CD4-positive, alpha-beta T cell (primary cell): ENCODE measurements at regions not wholly inside any gene's neighbourhood (a gene's known extent, or its start where the extent isn't known, plus 50 kb on each side); places are given as distances from the start of the nearest gene placed in this dataset.

Experiments
- ATAC-seq: fragments of 200-7000 bp; cut with Tn5 transposase; one replicate; pipeline ENCODE4 v1.10.0; 2022; ENCODE audit warnings: mild to moderate bottlenecking; ENCODE audit not compliant: poor library complexity
- CTCF ChIA-PET: fragments of 350-600 bp; sonication (Branson Sonifier 250); formaldehyde crosslinking; loops from one replicate; lab custom pipeline; 2021; ENCODE audit warnings: antibody characterized with exemption, inconsistent platforms; lab: Charles Lee
- POLR2A ChIA-PET: fragments of 350-600 bp; sonication (Branson Sonifier 250); formaldehyde crosslinking; loops from one replicate; lab custom pipeline; 2021; ENCODE audit warnings: antibody characterized with exemption, inconsistent platforms; lab: Charles Lee
- DNase-seq, 14 experiments: peaks; one replicate each; pipeline ENCODE4 v3.0.0-alpha.2; 2013 to 2020; ENCODE audit warnings: mixed read lengths in 2 of 14
- H3K27ac ChIP-seq, 2 donors: one replicate each; pipeline versions ENCODE4 v1.5.1 to v1.7.0; 2013; ENCODE audit warnings: low read length in 2 of 2, low read depth in 1 of 2, mild to moderate bottlenecking in 1 of 2
- H3K27me3 ChIP-seq, 2 experiments: 1 replicate in 1 of 2; 2 replicates in 1 of 2; pipeline versions ENCODE4 v1.6.1 to v1.7.0; 2013; ENCODE audit warnings: low read length in 2 of 2, control low read depth in 1 of 2, mild to moderate bottlenecking in 1 of 2, moderate library complexity in 1 of 2; ENCODE audit not compliant: insufficient read depth in 2 of 2, control insufficient read depth in 1 of 2
- H3K36me3 ChIP-seq: one replicate; pipeline ENCODE4 v1.6.1; 2013; ENCODE audit warnings: low read length, control low read depth; ENCODE audit not compliant: insufficient read depth
- H3K4me1 ChIP-seq: one replicate; pipeline ENCODE4 v1.6.1; 2013; ENCODE audit warnings: low read length, control low read depth; ENCODE audit not compliant: insufficient read depth
- H3K4me3 ChIP-seq: one replicate; pipeline ENCODE4 v1.5.1; 2013; ENCODE audit warnings: mild to moderate bottlenecking, low read length, moderate library complexity
- H3K9me3 ChIP-seq, 2 experiments: 1 replicate in 1 of 2; 2 replicates in 1 of 2; pipeline versions ENCODE4 v1.6.1 to v1.7.0; 2013; ENCODE audit warnings: low read length in 2 of 2, mild to moderate bottlenecking in 2 of 2, control low read depth in 1 of 2, moderate library complexity in 1 of 2; ENCODE audit not compliant: control insufficient read depth in 1 of 2, insufficient read depth in 1 of 2
- H3K27ac Mint-ChIP-seq: one replicate; pipeline ENCODE4 v1.8.0; 2020; ENCODE audit warnings: mixed read lengths
- H3K27me3 Mint-ChIP-seq: one replicate; pipeline ENCODE4 v1.8.0; 2021; ENCODE audit warnings: mixed read lengths
- H3K36me3 Mint-ChIP-seq: one replicate; pipeline ENCODE4 v1.8.0; 2021; ENCODE audit warnings: low read depth, mixed read lengths
- H3K4me1 Mint-ChIP-seq: one replicate; pipeline ENCODE4 v1.8.0; 2021; ENCODE audit warnings: low read depth, mixed read lengths
- H3K4me3 Mint-ChIP-seq: one replicate; pipeline ENCODE4 v1.8.0; 2020; ENCODE audit warnings: mild to moderate bottlenecking, mixed read lengths
- H3K9me3 Mint-ChIP-seq: one replicate; pipeline ENCODE4 v1.8.0; 2020; ENCODE audit warnings: mixed read lengths
- intact Hi-C, 2 experiments: fragments of 100-400 bp; cut with DNase I in 1 of 2; cut with micrococcal nuclease in 1 of 2; formaldehyde crosslinking; loops; one replicate each; pipeline versions ENCODE4 v1.15.1 to v1.9.0; 2023 to 2025; cut with DNase I, micrococcal nuclease
- TF ChIP-seq, protein P1 (sequence below): fragments of 200-600 bp; IDR thresholded peaks from one replicate; pipeline ENCODE4 v1.8.0; 2022; ENCODE audit warnings: antibody characterized with exemption, mild to moderate bottlenecking

DNA sequence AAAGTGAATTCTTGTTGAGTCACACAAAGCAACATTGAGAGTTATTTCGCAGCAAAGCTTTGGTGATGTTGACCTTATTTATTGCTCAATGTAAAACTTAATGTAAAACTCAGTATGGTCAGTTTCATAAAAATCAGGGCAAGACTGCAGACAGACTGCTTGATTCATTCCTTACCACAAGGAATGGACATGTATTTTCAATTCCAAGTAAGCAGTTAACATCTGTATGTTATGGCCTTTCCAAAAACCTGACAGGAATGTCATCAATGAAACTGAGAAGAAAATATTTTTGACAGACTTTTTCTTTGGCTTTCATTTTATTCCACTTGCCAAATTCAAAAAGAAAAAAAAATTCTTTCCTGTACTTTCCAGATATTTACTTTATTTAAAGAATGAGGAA lies 488.3 kb downstream of the ANKRD50 start:
- DNase-seq, result no peak
- no peak overlapping the region for H3K27ac Mint-ChIP-seq
- TF ChIP-seq, protein P1, sequence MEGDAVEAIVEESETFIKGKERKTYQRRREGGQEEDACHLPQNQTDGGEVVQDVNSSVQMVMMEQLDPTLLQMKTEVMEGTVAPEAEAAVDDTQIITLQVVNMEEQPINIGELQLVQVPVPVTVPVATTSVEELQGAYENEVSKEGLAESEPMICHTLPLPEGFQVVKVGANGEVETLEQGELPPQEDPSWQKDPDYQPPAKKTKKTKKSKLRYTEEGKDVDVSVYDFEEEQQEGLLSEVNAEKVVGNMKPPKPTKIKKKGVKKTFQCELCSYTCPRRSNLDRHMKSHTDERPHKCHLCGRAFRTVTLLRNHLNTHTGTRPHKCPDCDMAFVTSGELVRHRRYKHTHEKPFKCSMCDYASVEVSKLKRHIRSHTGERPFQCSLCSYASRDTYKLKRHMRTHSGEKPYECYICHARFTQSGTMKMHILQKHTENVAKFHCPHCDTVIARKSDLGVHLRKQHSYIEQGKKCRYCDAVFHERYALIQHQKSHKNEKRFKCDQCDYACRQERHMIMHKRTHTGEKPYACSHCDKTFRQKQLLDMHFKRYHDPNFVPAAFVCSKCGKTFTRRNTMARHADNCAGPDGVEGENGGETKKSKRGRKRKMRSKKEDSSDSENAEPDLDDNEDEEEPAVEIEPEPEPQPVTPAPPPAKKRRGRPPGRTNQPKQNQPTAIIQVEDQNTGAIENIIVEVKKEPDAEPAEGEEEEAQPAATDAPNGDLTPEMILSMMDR, result no peak
- H3K4me3 Mint-ChIP-seq, result no peak overlapping the region
- no peaks in the 10 kb centered on the region for H3K27me3 Mint-ChIP-seq
- H3K36me3 Mint-ChIP-seq, result no peaks in the 10 kb centered on the region
- ATAC-seq, result no peak
- Histone ChIP-seq H3K4me3 (no peak overlapping the region), H3K27ac (no peak overlapping the region), H3K36me3 (no peaks in the 10 kb centered on the region), H3K27me3 (no peaks in the 10 kb centered on the region), H3K9me3 (no peaks in the 10 kb centered on the region), H3K4me1 (no peaks in the 10 kb centered on the region)
- ChIA-PET POLR2A (no interaction called here), CTCF (no interaction called here)
- H3K9me3 Mint-ChIP-seq, result peaks cover 8% of the 10 kb centered on the region
- intact Hi-C loops, result no loop called here
- H3K4me1 Mint-ChIP-seq, result no peaks in the 10 kb centered on the region

DNA sequence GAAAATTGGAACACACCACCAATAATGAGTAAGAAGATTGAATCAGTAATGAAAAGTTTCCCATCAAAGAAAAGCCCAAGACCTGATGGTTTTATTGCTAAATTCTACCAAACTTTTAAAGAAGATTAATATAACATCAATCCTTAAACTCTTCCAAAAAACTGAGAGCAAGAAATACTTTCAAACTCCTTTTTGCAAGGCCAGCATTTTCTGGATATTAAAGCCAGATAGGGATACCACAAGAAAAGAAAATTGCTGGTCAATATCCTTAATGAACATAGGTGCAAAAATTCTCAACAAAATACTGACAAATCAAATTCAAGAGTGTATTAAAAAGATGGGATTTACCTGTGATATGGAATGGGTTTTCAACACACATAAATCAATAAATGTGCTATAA lies 484.6 kb downstream of the ANKRD50 start:
- H3K27me3 Mint-ChIP-seq, result no peaks in the 10 kb centered on the region

DNA sequence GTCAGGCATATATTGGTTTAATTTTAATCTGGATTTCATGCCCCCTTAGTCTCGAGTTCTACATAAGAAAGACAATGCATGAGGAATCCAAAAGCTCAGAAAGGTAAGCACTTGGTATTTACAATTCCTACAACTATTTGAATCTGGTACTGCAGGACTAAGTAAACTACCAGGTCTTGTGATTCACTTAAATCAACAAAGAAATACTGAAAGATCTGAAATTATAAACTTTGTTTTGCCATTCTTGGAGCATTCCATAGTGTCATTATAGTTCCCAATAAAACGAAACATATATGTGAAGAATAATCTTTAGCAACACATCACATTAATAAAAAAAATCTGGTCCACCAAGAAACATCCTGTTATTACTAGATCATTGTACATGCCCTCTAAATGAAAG lies 482.3 kb downstream of the ANKRD50 start:
- Histone ChIP-seq H3K9me3 (no peaks in the 10 kb centered on the region), H3K36me3 (no peaks in the 10 kb centered on the region), H3K27ac (no peak overlapping the region), H3K4me1 (no peaks in the 10 kb centered on the region), H3K27me3 (no peaks in the 10 kb centered on the region), H3K4me3 (no peak overlapping the region)
- intact Hi-C loops, result no loop called here
- POLR2A ChIA-PET, result no interaction called here
- Mint-ChIP-seq H3K4me1 (no peaks in the 10 kb centered on the region), H3K27ac (no peak overlapping the region), H3K9me3 (peaks cover 6% of the 10 kb centered on the region), H3K27me3 (no peaks in the 10 kb centered on the region), H3K36me3 (no peaks in the 10 kb centered on the region), H3K4me3 (no peak overlapping the region)
- TF ChIP-seq, protein P1, result no peak
- CTCF ChIA-PET, result no interaction called here
- DNase-seq (no peak), ATAC-seq (no peak)

More for the DNA sequence above, 484.6 kb downstream of the ANKRD50 start:
- Histone ChIP-seq H3K9me3 (no peaks in the 10 kb centered on the region), H3K36me3 (no peaks in the 10 kb centered on the region), H3K4me1 (no peaks in the 10 kb centered on the region), H3K27ac (no peak overlapping the region), H3K27me3 (no peaks in the 10 kb centered on the region), H3K4me3 (no peak overlapping the region)
- intact Hi-C loops, result no loop called here
- no peaks in the 10 kb centered on the region for H3K36me3 Mint-ChIP-seq
- H3K4me1 Mint-ChIP-seq, result no peaks in the 10 kb centered on the region
- ATAC-seq (no peak), DNase-seq (no peak)
- CTCF ChIA-PET, result no interaction called here
- H3K27ac Mint-ChIP-seq, result no peak overlapping the region
- POLR2A ChIA-PET, result no interaction called here
- H3K9me3 Mint-ChIP-seq, result peaks cover 6% of the 10 kb centered on the region
- TF ChIP-seq, protein P1, result no peak
- H3K4me3 Mint-ChIP-seq, result no peak overlapping the region
